ENCODE measurements at regions not wholly inside any gene's neighbourhood (a gene's known extent, or its start where the extent isn't known, plus 50 kb on each side); places are given as distances from the start of the nearest gene placed in this dataset.
"Not testable (repeated sequence)": the region's sequence is repeated elsewhere in the genome, so short reads cannot be mapped to it uniquely, and the experiment has no call there.

DNA sequence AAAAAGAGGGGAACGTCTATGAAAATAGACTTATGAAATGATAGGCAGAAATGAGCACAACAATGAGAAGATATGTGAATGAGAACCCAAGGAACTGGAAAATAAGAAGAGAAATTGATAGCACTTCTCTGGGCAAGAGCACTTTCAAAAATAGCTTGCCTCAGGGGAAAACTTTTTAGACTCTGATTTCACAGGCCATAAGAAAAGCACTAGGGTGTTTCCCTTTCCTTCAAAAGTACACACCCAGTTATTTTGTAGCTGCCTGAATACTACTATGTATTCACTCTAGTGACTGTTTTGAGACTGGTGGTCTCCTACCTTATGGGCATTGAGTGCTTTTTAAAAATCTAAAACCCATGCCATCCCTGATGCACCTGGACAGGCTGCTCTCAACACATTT, 172.3 kb upstream of the SOX6 start:
- no peak for DNase-seq

- DNase-seq = no peak
These were observed 171.3 kb upstream of the SOX6 start for GRCh38 chr11:16527525-16528246.

DNA sequence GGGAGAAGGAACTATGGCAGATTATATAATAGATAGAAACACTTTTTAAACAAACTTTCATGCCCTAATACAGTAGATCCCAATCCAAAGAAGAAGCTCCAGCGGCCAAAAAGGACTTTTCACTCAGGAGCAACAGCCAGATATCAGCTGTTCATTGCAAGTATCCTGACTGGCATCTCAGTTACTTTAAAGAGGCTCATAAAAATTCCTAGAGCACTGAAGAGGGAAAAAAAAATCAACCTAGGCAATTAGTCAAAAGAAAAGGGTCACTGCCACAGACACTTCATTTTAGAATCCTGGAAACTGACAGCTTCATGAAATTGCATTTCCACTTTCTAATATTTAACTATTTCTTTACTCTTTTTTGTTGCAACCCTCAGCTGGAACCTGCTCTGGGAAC, 170.6 kb upstream of the SOX6 start:
- no peak for DNase-seq

GRCh38 chr11:16520713-16521112, 164.4 kb upstream of the SOX6 start:
- DNase-seq = not testable (repeated sequence)

- no peak for DNase-seq
These were observed 156.5 kb upstream of the SOX6 start for GRCh38 chr11:16512899-16513241.

DNA sequence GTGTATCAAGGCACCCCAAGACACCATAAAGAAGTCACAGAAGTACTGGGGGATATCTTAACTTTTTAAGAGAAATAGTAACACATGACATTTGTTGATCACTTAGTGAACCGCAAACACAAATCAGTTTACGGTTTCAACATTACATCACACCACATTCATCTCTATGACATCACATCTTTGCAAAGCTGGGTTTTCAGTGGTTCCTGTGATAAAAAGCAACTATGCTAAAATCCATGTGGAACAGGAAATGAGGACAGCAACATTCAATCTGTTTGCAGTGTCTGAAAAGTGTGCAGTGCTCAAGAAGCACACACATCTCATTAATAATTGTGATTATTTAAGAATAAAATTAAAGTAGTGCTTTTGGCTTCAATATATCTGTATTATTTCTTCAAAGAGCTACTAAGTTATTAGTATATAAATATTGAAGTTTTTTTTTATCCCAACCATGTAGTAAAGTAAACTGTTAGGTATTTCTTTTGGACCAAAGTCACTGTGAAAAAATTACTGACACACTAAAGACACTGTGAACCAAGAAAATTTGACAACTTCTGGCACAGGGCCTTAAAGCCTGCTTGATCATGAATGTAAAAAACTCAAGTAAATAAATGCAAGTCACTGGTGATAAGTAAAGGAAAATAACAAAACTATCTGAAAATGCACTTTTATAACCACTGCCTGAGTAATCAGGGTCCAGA, 156.0 kb upstream of the SOX6 start:
- DNase-seq = no peak

- DNase-seq = no peak
These were observed 155.1 kb upstream of the SOX6 start for GRCh38 chr11:16511116-16512114.

GRCh38 chr11:16505481-16505880, 149.1 kb upstream of the SOX6 start:
- no peak for DNase-seq

DNA sequence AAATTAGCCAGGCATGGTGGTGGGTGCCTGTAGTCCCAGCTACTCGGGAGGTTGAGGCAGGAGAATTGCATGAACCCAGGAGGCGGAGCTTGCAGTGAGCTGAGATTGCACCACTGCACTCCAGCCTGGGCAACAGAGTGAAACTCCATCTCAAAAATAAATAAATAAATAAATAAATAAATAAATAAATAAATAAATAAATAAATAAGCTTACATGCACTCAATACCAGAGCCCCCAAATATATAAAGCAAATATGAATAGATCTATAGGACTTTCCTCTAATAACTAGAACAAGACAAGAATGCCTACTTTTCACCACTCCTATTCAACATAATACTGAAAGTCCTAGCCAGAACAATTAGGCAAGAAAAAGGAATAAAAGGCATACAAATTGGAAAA, 147.5 kb upstream of the SOX6 start:
- DNase-seq = not testable (repeated sequence)

DNA sequence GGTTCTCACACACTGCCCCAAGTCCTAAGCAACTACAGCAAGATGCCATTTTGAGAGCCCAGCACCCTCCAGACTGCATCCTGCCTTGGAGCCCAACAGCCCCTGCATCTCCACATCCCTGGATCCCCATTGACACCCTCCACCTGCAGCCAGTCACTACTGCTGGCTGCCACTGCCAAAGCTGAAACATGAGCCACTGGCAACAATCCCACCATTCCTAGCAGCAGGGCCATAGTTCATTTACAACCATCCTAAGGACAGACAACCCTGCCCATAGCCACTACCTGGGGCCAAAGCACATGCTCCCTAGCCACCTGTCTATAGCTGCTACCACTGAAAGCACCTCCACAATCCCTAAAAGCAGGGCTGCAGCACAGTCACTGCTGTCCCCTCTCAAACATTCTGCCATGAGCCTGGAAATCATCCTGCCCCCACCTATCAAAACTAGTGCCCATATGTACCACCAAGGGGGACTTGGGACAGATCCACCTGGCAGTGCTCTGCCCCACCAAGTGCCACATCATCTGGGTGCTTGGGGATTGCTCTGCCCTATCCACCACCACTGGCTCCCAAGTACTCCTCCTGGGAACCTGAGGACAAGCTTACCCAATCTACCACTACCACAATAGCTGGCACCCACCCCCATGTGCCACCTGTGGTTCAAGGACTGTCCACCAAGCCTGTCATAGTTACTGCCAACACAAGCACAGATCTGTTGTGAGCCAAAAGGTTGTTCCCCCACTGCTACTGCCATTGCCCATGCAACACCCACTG, 138.8 kb upstream of the SOX6 start:
- DNase-seq = no peak

- no peak for DNase-seq
These were observed 128.1 kb upstream of the SOX6 start for GRCh38 chr11:16484434-16484833.

DNA sequence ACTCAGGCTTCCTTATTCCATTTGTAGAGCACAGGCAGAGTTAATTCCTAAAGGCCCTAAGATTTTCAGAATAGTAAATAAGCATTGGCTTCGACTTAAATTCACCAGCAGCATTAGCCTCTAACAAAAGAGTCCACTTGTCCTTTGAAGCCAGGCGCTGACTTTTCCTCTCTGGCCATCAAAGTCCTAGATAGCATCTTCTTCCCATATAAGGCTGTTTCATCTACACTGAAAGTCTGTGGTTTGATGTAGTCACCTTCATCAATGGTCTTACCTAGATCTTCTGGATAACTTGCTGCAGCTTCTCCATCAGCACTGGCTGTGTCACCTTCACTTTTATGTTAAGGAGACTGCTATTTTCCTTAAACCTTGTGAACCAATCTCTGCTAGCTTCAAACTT, 118.3 kb upstream of the SOX6 start:
- no peak for DNase-seq

DNA sequence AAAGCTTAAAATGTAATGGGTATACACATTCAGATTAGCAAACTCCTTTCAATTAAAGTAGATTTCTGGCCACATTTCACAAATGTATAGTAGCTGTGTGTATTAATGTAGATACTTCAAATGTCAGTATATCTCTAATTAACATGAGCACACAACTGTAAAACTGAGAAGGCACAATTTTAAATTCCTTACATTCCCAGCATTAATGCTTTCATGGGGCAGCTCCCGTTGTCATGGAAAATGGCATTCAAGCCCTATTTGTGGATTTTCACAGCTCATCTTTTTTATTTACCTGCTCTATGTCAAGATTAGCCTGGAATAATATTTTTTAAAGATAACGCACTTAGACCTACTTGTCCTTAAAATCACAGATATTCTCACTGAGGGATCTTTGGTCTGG, 113.6 kb upstream of the SOX6 start:
- no peak for DNase-seq

DNA sequence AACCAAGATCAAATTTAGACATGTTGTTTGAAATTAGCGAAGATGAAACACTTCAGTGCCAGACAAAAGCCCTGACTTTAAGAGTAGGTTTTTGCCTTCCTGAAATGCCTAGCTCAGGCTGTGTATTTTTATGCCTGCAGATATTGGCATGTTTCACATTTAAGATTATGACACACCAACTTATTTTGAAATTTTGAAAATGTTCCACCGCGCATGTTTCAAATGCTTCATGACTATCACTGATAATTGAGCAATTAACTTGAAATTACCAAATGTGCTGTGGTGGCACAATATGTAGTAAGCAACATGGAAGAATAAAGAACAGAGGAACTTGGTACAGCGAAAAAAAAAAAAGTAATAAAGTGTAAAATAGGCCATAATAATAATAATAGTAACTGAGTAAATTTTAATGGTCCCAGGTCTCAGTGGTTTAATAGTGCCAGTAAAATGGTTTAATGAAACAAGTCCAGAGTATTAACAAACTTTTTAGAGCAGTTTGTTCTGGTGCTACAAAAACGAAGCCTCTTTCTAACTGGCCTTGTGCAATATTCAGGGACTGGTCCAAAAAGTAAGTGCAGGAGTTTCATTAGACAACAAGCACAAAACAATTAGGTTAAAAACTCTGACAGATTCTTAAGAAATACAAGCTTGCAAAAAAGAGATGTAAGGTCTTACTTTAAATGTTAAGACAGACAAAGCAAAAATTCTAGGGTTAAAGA, 112.5 kb upstream of the SOX6 start:
- DNase-seq = no peak

- no peak for DNase-seq
These were observed 104.2 kb upstream of the SOX6 start for GRCh38 chr11:16460508-16460907.

DNA sequence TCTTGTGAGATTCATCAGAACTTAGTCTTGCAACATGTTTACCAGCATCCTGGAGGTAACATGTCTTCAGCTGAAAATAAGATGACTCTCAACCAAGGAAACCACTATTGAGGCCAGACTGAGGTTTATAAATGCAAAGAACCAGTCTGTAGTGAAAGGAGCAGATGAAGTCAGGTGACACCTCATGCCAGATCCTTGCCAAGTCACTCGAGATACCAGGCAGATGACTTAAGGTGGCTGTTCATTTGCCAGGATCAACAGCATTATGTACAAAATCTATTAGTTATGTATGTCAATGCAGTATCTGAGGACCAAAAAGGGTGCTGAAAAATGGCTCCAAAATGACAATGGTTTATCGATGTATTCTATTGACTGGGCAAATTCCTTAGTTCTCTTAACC, 100.0 kb upstream of the SOX6 start:
- no peak for DNase-seq

- no peak for DNase-seq
These were observed 98.0 kb upstream of the SOX6 start for GRCh38 chr11:16454289-16454863.

DNA sequence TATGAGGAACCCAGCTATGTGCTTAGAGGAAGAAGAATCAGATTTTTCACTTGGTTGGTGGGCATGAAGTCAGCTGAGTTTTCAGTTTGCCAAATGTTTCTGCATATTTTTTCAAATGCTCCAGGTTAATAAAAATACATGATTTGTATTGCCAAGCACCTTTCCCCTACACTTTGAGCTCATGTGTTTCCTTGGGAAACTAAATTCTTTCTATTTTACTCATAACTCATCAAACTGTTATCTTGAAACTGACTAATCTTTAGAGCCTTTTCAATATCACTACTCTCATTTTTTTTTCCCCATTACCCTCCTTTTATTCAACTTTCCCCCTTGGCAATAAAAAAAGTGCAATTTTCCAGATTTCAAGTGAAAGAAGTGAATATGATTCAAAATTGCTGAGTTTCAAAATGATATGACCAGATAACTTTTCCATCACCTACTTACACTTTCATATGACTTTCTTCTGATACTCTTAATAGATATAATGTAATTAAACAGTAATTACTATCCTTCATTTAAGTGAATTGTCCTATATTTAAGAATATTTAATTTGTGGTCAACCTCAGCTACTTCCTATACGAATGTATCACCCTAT, 91.9 kb upstream of the SOX6 start:
- no peak for DNase-seq

DNA sequence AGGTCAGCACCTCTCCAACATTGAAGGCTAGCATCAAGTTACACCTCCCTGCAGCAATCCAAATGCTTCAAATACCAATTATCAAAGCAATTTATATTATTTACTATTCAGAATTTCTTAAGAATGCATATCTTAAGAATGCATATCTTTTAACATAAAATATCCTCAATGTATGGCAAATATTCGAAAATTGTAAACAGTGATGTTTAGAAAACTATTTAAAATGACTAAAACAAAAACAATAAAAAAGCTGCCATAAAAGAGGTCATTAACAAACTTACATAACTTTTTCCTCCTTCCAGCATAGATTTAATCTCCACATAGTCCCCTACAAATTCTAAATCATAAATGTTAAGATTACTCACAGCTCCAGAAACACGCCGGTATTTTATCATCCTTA, 85.1 kb upstream of the SOX6 start:
- DNase-seq = no peak

DNA sequence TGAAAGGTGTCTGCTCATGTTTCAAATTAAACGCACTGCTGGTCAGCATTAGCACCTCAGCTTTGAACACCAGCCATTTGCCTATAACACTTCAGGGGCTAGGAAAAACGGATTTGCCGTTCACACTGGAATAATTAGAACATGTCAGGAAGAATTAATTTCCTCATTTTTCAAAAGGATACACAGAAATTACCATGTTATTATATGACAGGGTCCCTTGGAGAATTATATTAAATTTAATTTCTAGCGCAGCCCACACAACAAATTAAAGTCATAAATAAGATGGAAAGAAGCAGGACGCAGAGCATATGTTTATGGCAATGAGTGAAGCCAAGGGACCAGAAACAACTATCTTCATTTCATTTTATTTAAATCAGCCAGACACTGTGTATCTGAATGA, 83.8 kb upstream of the SOX6 start:
- no peak for DNase-seq

- DNase-seq = no peak
These were observed 77.7 kb upstream of the SOX6 start for GRCh38 chr11:16434036-16434435.

Data from activated CD4-positive, alpha-beta T cell treated with anti-CD3 and anti-CD28 coated beads, Interleukin-2, amount 50 U/mL, for 4 hours (primary cell).